Lung (tissue), 11 donors: ENCODE measurements at regions not wholly inside any gene's neighbourhood (a gene's known extent, or its start where the extent isn't known, plus 50 kb on each side); places are given as distances from the start of the nearest gene placed in this dataset.

Experiments used
- ATAC-seq: fragments of 200-7000 bp; cut with Tn5 transposase; one replicate; pipeline ENCODE4 v1.9.1; 2020; ENCODE audit warnings: moderate number of reproducible peaks; ENCODE audit not compliant: insufficient read depth, low FRiP score
- DNase-seq, 3 donors: peaks; one replicate each; pipeline ENCODE4 v3.0.0-alpha.2; 2013 to 2017
- H3K27ac ChIP-seq, 2 donors: one replicate each; pipeline ENCODE4 v1.5.1; 2013; ENCODE audit warnings: mild to moderate bottlenecking in 2 of 2, moderate library complexity in 2 of 2, control low read depth in 1 of 2, inconsistent platforms in 1 of 2, low read depth in 1 of 2, low read length in 1 of 2
- H3K27me3 ChIP-seq, 3 donors: one replicate each; pipeline ENCODE4 v1.5.1; 2013; ENCODE audit warnings: low read length in 2 of 3; ENCODE audit not compliant: control insufficient read depth in 3 of 3, insufficient read depth in 3 of 3
- H3K36me3 ChIP-seq, 4 donors: one replicate each; pipeline ENCODE4 v1.5.1; 2013; ENCODE audit warnings: low read length in 4 of 4, mild to moderate bottlenecking in 1 of 4, moderate library complexity in 1 of 4; ENCODE audit not compliant: control insufficient read depth in 4 of 4, insufficient read depth in 4 of 4
- H3K4me1 ChIP-seq, 5 donors: one replicate each; pipeline ENCODE4 v1.5.1; 2013; ENCODE audit warnings: low read length in 5 of 5, mild to moderate bottlenecking in 2 of 5, moderate library complexity in 1 of 5; ENCODE audit not compliant: control insufficient read depth in 5 of 5, insufficient read depth in 5 of 5
- H3K4me3 ChIP-seq: one replicate; pipeline ENCODE4 v1.5.1; 2013; ENCODE audit warnings: mild to moderate bottlenecking, control low read depth, moderate library complexity
- H3K9ac ChIP-seq, 2 donors: one replicate each; pipeline ENCODE4 v1.5.1; 2013; ENCODE audit warnings: low read length in 2 of 2, control low read depth in 1 of 2; ENCODE audit not compliant: insufficient read depth in 1 of 2
- H3K9me3 ChIP-seq, 4 donors: one replicate each; pipeline ENCODE4 v1.5.1; 2013; ENCODE audit warnings: low read length in 3 of 4, mild to moderate bottlenecking in 1 of 4, moderate library complexity in 1 of 4; ENCODE audit not compliant: control insufficient read depth in 4 of 4, insufficient read depth in 3 of 4
- CTCF ChIP-seq: IDR thresholded peaks from 2 replicates; pipeline ENCODE4 v1.5.1; 2012; ENCODE audit warnings: mild to moderate bottlenecking; ENCODE audit errors: control extremely low read depth, extremely low read depth
- WGBS, 2 donors: extraction: QIAGEN DNeasy Blood & Tissue Kit; methylation state at CpG; one replicate each; pipeline ENCODE4 v1.1.7; 2013; 5-methylcytosine and 5-hydroxymethylcytosine counted together
- donor health status: control.
- donor health status: control.
- donor health status: Bipolar disorder and iron deficiency.
- donor health status: healthy.
- donor health status: DM: yes; HTN: yes; CAD: no.

- no peaks in the 10 kb centered on the region for H3K27me3 ChIP-seq
- no peak overlapping the region for H3K4me3 ChIP-seq
- peaks cover 0 to 2% (median 0%) of the 10 kb centered on the region in 4 donors for H3K9me3 ChIP-seq
- no peak for TF ChIP-seq CTCF
- no peaks in the 10 kb centered on the region for H3K36me3 ChIP-seq
- no peak for ATAC-seq
- no peak for DNase-seq
- peaks cover 1 to 78% (median 16%) of the 10 kb centered on the region in 5 donors for H3K4me1 ChIP-seq
- H3K27ac ChIP-seq, result peak overlapping the region in 1 of 2 donors; percentile 5
- H3K9ac ChIP-seq, result no peak overlapping the region
- WGBS, 2 donors, result 79 to 85% methylated on average over 10 of the region's 10 CpGs
Observed at GRCh38 chr14:22488522-22489243, 100.3 kb downstream of the DAD1 start.

- peak overlapping the region in 1 of 2 donors; percentile 54 for H3K27ac ChIP-seq
- H3K36me3 ChIP-seq, result no peaks in the 10 kb centered on the region
- WGBS, 2 donors, result 41 to 57% methylated on average over 1 of the region's 1 CpG
- DNase-seq, result no peak
- H3K4me3 ChIP-seq, result no peak overlapping the region
- ATAC-seq, result no peak
- TF ChIP-seq CTCF, result no peak
- H3K27me3 ChIP-seq, result no peaks in the 10 kb centered on the region
- peaks cover 1 to 81% (median 17%) of the 10 kb centered on the region in 5 donors for H3K4me1 ChIP-seq
- no peak overlapping the region for H3K9ac ChIP-seq
- peaks cover 0 to 2% (median 0%) of the 10 kb centered on the region in 4 donors for H3K9me3 ChIP-seq
Observed at GRCh38 chr14:22487941-22488340, 101.1 kb downstream of the DAD1 start.

- no peak for TF ChIP-seq CTCF
- ATAC-seq, result no peak
- H3K36me3 ChIP-seq, result no peaks in the 10 kb centered on the region
- peaks cover 0 to 2% (median 0%) of the 10 kb centered on the region in 4 donors for H3K9me3 ChIP-seq
- no peaks in the 10 kb centered on the region for H3K27me3 ChIP-seq
- no peak for DNase-seq
- 86 to 94% methylated on average over 1 of the region's 1 CpG for WGBS, 2 donors
- no peak overlapping the region for H3K9ac ChIP-seq
- no peak overlapping the region for H3K4me3 ChIP-seq
- H3K4me1 ChIP-seq, result peaks cover 1 to 75% (median 21%) of the 10 kb centered on the region in 5 donors
- H3K27ac ChIP-seq, result peak overlapping the region in 1 of 2 donors; percentile 28
Observed at GRCh38 chr14:22487401-22487800, 101.6 kb downstream of the DAD1 start.
